ENCODE measurements at regions not wholly inside any gene's neighbourhood (a gene's known extent, or its start where the extent isn't known, plus 50 kb on each side); places are given as distances from the start of the nearest gene placed in this dataset.
"Not testable (repeated sequence)": the region's sequence is repeated elsewhere in the genome, so short reads cannot be mapped to it uniquely, and the experiment has no call there.

GRCh38 chr7:148472406-148472805 lies 118.2 kb upstream of the C7orf33 start:
- no peak for DNase-seq (ENCODE audit: low read depth in 2 of 2, low spot score in 1 of 2)

GRCh38 chr7:148473703-148474480 lies 116.7 kb upstream of the C7orf33 start:
- no peak for DNase-seq (ENCODE audit: low read depth in 2 of 2, low spot score in 1 of 2)

- no peak for DNase-seq (ENCODE audit: low read depth in 2 of 2, low spot score in 1 of 2)
These were observed 116.0 kb upstream of the C7orf33 start for GRCh38 chr7:148474481-148475025.

GRCh38 chr7:148478551-148478950 lies 112.0 kb upstream of the C7orf33 start:
- DNase-seq (ENCODE audit: low read depth in 2 of 2, low spot score in 1 of 2) = no peak

GRCh38 chr7:148480479-148481146 lies 110.0 kb upstream of the C7orf33 start:
- DNase-seq (ENCODE audit: low read depth in 2 of 2, low spot score in 1 of 2) = no peak

GRCh38 chr7:148481147-148481526 lies 109.4 kb upstream of the C7orf33 start:
- no peak for DNase-seq (ENCODE audit: low read depth in 2 of 2, low spot score in 1 of 2)

GRCh38 chr7:148481971-148482626 lies 108.5 kb upstream of the C7orf33 start:
- no peak for DNase-seq (ENCODE audit: low read depth in 2 of 2, low spot score in 1 of 2)

GRCh38 chr7:148483515-148484308 lies 106.9 kb upstream of the C7orf33 start:
- DNase-seq (ENCODE audit: low read depth in 2 of 2, low spot score in 1 of 2) = no peak

GRCh38 chr7:148484486-148484885 lies 106.1 kb upstream of the C7orf33 start:
- DNase-seq (ENCODE audit: low read depth in 2 of 2, low spot score in 1 of 2) = no peak

- no peak for DNase-seq (ENCODE audit: low read depth in 2 of 2, low spot score in 1 of 2)
These were observed 104.9 kb upstream of the C7orf33 start for GRCh38 chr7:148485618-148486017.

- no peak for DNase-seq (ENCODE audit: low read depth in 2 of 2, low spot score in 1 of 2)
These were observed 103.6 kb upstream of the C7orf33 start for GRCh38 chr7:148486937-148487336.

GRCh38 chr7:148487912-148488311 lies 102.7 kb upstream of the C7orf33 start:
- no peak for DNase-seq (ENCODE audit: low read depth in 2 of 2, low spot score in 1 of 2)

GRCh38 chr7:148489678-148490077 lies 100.9 kb upstream of the C7orf33 start:
- no peak for DNase-seq (ENCODE audit: low read depth in 2 of 2, low spot score in 1 of 2)

GRCh38 chr7:148492157-148492860 lies 98.3 kb upstream of the C7orf33 start:
- DNase-seq (ENCODE audit: low read depth in 2 of 2, low spot score in 1 of 2) = no peak

- DNase-seq (ENCODE audit: low read depth in 2 of 2, low spot score in 1 of 2) = no peak
These were observed 95.0 kb upstream of the C7orf33 start for GRCh38 chr7:148495605-148496004.

GRCh38 chr7:148500978-148501377 lies 89.6 kb upstream of the C7orf33 start:
- DNase-seq (ENCODE audit: low read depth in 2 of 2, low spot score in 1 of 2) = no peak

GRCh38 chr7:148503900-148504487 lies 86.6 kb upstream of the C7orf33 start:
- no peak for DNase-seq (ENCODE audit: low read depth in 2 of 2, low spot score in 1 of 2)

GRCh38 chr7:148505645-148506375 lies 84.8 kb upstream of the C7orf33 start:
- no peak for DNase-seq (ENCODE audit: low read depth in 2 of 2, low spot score in 1 of 2)

GRCh38 chr7:148507064-148507573 lies 83.4 kb upstream of the C7orf33 start:
- DNase-seq (ENCODE audit: low read depth in 2 of 2, low spot score in 1 of 2) = not testable (repeated sequence)

Data from stimulated activated CD8-positive, alpha-beta memory T cell treated with anti-CD3 and anti-CD28 coated beads, Interleukin-4, amount 100 ng/mL, for 4 hours (primary cell).